Neural cell (in vitro differentiated cells): ENCODE measurements at regions not wholly inside any gene's neighbourhood (a gene's known extent, or its start where the extent isn't known, plus 50 kb on each side); places are given as distances from the start of the nearest gene placed in this dataset.

ENCODE experiments used
- H2AFZ ChIP-seq: fragments of 200-600, 300-800 bp; sonication (generic), shearing (Covaris generic); 2 replicates; pipeline ENCODE4 v1.6.0; 2014; ENCODE audit warnings: low read depth, mild to moderate bottlenecking, antibody characterized with exemption, low read length, moderate library complexity
- H3F3A ChIP-seq: fragments of 200-600 bp; shearing (Covaris generic); 2 replicates; pipeline ENCODE4 v1.6.1; 2016; ENCODE audit warnings: mild to moderate bottlenecking, moderate library complexity, mixed read lengths, antibody characterized with exemption, low read length; ENCODE audit not compliant: insufficient read depth, poor library complexity, severe bottlenecking
- H3K27ac ChIP-seq: fragments of 200-600, 300-800 bp; sonication (generic), shearing (Covaris generic); 2 replicates; pipeline ENCODE4 v1.5.1; 2014; ENCODE audit warnings: mild to moderate bottlenecking, low read length, moderate library complexity
- H3K27me3 ChIP-seq: fragments of 300-800, 200-600 bp; sonication (generic), shearing (Covaris generic); 2 replicates; pipeline ENCODE4 v1.6.0; 2014; ENCODE audit warnings: mild to moderate bottlenecking, low read depth, low read length, moderate library complexity; ENCODE audit not compliant: insufficient read depth
- H3K36me3 ChIP-seq: fragments of 300-800, 200-600 bp; sonication (generic), shearing (Covaris generic); 2 replicates; pipeline ENCODE4 v1.5.1; 2014; ENCODE audit warnings: mild to moderate bottlenecking, antibody characterized with exemption, low read length, moderate library complexity; ENCODE audit not compliant: insufficient read depth
- H3K4me2 ChIP-seq: fragments of 300-800, 200-600 bp; sonication (generic), shearing (Covaris generic); 2 replicates; pipeline ENCODE4 v1.6.0; 2014; ENCODE audit warnings: mild to moderate bottlenecking, low read length
- H3K4me3 ChIP-seq: fragments of 300-800, 200-600 bp; sonication (generic), shearing (Covaris generic); 2 replicates; pipeline ENCODE4 v1.5.1; 2014; ENCODE audit warnings: mild to moderate bottlenecking, low read length, moderate library complexity
- H3K79me2 ChIP-seq: fragments of 200-600 bp; shearing (Covaris generic); replicated peaks from 2 replicates; pipeline ENCODE4 v1.6.0; 2014; ENCODE audit warnings: mild to moderate bottlenecking, low read length, moderate library complexity; ENCODE audit not compliant: insufficient read depth
- H3K9ac ChIP-seq: fragments of 300-800, 200-600 bp; sonication (generic), shearing (Covaris generic); 2 replicates; pipeline ENCODE4 v1.6.1; 2016; ENCODE audit warnings: mild to moderate bottlenecking, low read length, mixed read lengths
- H3K9me2 ChIP-seq: fragments of 200-600 bp; shearing (Covaris generic); 2 replicates; pipeline ENCODE4 v1.6.1; 2016; ENCODE audit warnings: mild to moderate bottlenecking, low read length, mixed read lengths; ENCODE audit not compliant: insufficient read depth
- H3K9me3 ChIP-seq: fragments of 200-600, 300-800 bp; sonication (generic), shearing (Covaris generic); 2 replicates; pipeline ENCODE4 v1.6.1; 2016; ENCODE audit warnings: mild to moderate bottlenecking, mixed run types, low read length, moderate library complexity, mixed read lengths
- H4K20me1 ChIP-seq: fragments of 200-600 bp; shearing (Covaris generic); 2 replicates; pipeline ENCODE4 v1.6.1; 2016; ENCODE audit warnings: mild to moderate bottlenecking, mixed run types; ENCODE audit not compliant: insufficient read depth
- CTCF ChIP-seq: fragments of 450-650 bp; IDR thresholded peaks from 2 replicates; pipeline ENCODE4 v1.5.1; 2014; ENCODE audit warnings: antibody characterized with exemption, mild to moderate bottlenecking, moderate library complexity; ENCODE audit not compliant: poor library complexity, severe bottlenecking
- EP300 ChIP-seq: fragments of 450-650 bp; conservative IDR thresholded peaks from 2 replicates; pipeline ENCODE4 v1.6.1; 2014; ENCODE audit warnings: antibody characterized with exemption, mild to moderate bottlenecking, moderate library complexity; ENCODE audit not compliant: poor library complexity, severe bottlenecking
- EZH2 ChIP-seq: fragments of 200-600, 300-800 bp; shearing (Covaris generic), sonication (generic); IDR thresholded peaks from 2 replicates; pipeline ENCODE4 v1.6.1; 2014; ENCODE audit warnings: antibody characterized with exemption, low read length, borderline replicate concordance, mild to moderate bottlenecking; ENCODE audit not compliant: insufficient read depth, poor library complexity, severe bottlenecking
- MXI1 ChIP-seq: fragments of 450-650 bp; conservative IDR thresholded peaks from 2 replicates; pipeline ENCODE4 v1.6.1; 2014; ENCODE audit warnings: antibody characterized with exemption, mild to moderate bottlenecking; ENCODE audit not compliant: poor library complexity, severe bottlenecking
- POLR2AphosphoS5 ChIP-seq: IDR thresholded peaks from 2 replicates; pipeline ENCODE4 v1.6.1; 2012
- RAD21 ChIP-seq: fragments of 450-650 bp; conservative IDR thresholded peaks from 2 replicates; pipeline ENCODE4 v1.6.1; 2014; ENCODE audit warnings: antibody characterized with exemption, mild to moderate bottlenecking, moderate library complexity
- SMC3 ChIP-seq: fragments of 450-650 bp; conservative IDR thresholded peaks from 2 replicates; pipeline ENCODE4 v1.6.1; 2014; ENCODE audit warnings: antibody characterized with exemption, mild to moderate bottlenecking, moderate library complexity; ENCODE audit not compliant: poor library complexity
- TAF1 ChIP-seq: IDR thresholded peaks from 2 replicates; pipeline ENCODE4 v1.6.1; 2012; ENCODE audit warnings: low read depth
- TF ChIP-seq, protein P1 (sequence below): IDR thresholded peaks from 2 replicates; pipeline ENCODE4 v1.6.1; 2012; ENCODE audit warnings: borderline replicate concordance

GRCh38 chr2:168371273-168372019 lies 84.6 kb upstream of the CERS6 start:
- TF ChIP-seq SMC3 (no peak), CTCF (no peak), TAF1 (no peak), EP300 (no peak), MXI1 (no peak)
- no peak overlapping the region for H3K4me3 ChIP-seq
- no peaks in the 10 kb centered on the region for H4K20me1 ChIP-seq
- H3K79me2 ChIP-seq: no peaks in the 10 kb centered on the region
- no peak overlapping the region for H3K9ac ChIP-seq
- H3K4me2 ChIP-seq: no peak overlapping the region
- H3K9me3 ChIP-seq: no peaks in the 10 kb centered on the region
- no peaks in the 10 kb centered on the region for H3K27me3 ChIP-seq
- no peak overlapping the region for H2AFZ ChIP-seq
- no peaks in the 10 kb centered on the region for H3F3A ChIP-seq
- no peaks in the 10 kb centered on the region for H3K9me2 ChIP-seq
- H3K27ac ChIP-seq: no peak overlapping the region
- H3K36me3 ChIP-seq: no peaks in the 10 kb centered on the region

GRCh38 chr2:168373468-168373867 lies 82.6 kb upstream of the CERS6 start:
- no peaks in the 10 kb centered on the region for H3F3A ChIP-seq
- H3K36me3 ChIP-seq: no peaks in the 10 kb centered on the region
- no peaks in the 10 kb centered on the region for H3K9me2 ChIP-seq
- no peak overlapping the region for H3K4me3 ChIP-seq
- no peak overlapping the region for H3K27ac ChIP-seq
- H3K27me3 ChIP-seq: no peaks in the 10 kb centered on the region
- no peaks in the 10 kb centered on the region for H4K20me1 ChIP-seq
- no peak overlapping the region for H2AFZ ChIP-seq
- H3K79me2 ChIP-seq: no peaks in the 10 kb centered on the region
- TF ChIP-seq, protein P1, sequence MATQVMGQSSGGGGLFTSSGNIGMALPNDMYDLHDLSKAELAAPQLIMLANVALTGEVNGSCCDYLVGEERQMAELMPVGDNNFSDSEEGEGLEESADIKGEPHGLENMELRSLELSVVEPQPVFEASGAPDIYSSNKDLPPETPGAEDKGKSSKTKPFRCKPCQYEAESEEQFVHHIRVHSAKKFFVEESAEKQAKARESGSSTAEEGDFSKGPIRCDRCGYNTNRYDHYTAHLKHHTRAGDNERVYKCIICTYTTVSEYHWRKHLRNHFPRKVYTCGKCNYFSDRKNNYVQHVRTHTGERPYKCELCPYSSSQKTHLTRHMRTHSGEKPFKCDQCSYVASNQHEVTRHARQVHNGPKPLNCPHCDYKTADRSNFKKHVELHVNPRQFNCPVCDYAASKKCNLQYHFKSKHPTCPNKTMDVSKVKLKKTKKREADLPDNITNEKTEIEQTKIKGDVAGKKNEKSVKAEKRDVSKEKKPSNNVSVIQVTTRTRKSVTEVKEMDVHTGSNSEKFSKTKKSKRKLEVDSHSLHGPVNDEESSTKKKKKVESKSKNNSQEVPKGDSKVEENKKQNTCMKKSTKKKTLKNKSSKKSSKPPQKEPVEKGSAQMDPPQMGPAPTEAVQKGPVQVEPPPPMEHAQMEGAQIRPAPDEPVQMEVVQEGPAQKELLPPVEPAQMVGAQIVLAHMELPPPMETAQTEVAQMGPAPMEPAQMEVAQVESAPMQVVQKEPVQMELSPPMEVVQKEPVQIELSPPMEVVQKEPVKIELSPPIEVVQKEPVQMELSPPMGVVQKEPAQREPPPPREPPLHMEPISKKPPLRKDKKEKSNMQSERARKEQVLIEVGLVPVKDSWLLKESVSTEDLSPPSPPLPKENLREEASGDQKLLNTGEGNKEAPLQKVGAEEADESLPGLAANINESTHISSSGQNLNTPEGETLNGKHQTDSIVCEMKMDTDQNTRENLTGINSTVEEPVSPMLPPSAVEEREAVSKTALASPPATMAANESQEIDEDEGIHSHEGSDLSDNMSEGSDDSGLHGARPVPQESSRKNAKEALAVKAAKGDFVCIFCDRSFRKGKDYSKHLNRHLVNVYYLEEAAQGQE: no peak
- TF ChIP-seq TAF1: no peak
- TF ChIP-seq EZH2: no peak
- no peak for TF ChIP-seq POLR2AphosphoS5
- TF ChIP-seq RAD21: no peak
- no peak for TF ChIP-seq CTCF
- no peak for TF ChIP-seq MXI1
- no peak for TF ChIP-seq SMC3
- TF ChIP-seq EP300: no peak
- no peaks in the 10 kb centered on the region for H3K9me3 ChIP-seq
- no peak overlapping the region for H3K4me2 ChIP-seq
- no peak overlapping the region for H3K9ac ChIP-seq
